ENCODE measurements at regions not wholly inside any gene's neighbourhood (a gene's known extent, or its start where the extent isn't known, plus 50 kb on each side); places are given as distances from the start of the nearest gene placed in this dataset.

- ChIA-PET CTCF (no interaction called here), POLR2A (no interaction called here)
- Mint-ChIP-seq H3K9me3 (peaks cover 2% of the 10 kb centered on the region), H3K36me3 (ENCODE audit: low read depth) (no peaks in the 10 kb centered on the region), H3K27me3 (no peaks in the 10 kb centered on the region), H3K4me3 (no peak overlapping the region), H3K4me1 (ENCODE audit: low read depth) (no peaks in the 10 kb centered on the region), H3K27ac (no peak overlapping the region)
- Histone ChIP-seq H3K4me1 (ENCODE audit: insufficient read depth, low read length) (no peaks in the 10 kb centered on the region), H3K27me3 (ENCODE audit: control insufficient read depth in 1 of 2, insufficient read depth in 2 of 2, low read length in 2 of 2) (no peaks in the 10 kb centered on the region), H3K4me3 (ENCODE audit: low read length) (no peak overlapping the region), H3K36me3 (ENCODE audit: insufficient read depth, low read length) (no peaks in the 10 kb centered on the region), H3K27ac (ENCODE audit: low read depth in 1 of 2, low read length in 2 of 2) (no peak overlapping the region), H3K9me3 (ENCODE audit: control insufficient read depth in 1 of 2, insufficient read depth in 1 of 2, low read length in 2 of 2) (peaks cover 0 to 8% of the 10 kb centered on the region in 2 experiments)
- DNase-seq (no peak), ATAC-seq (ENCODE audit: poor library complexity) (no peak)
- no peak for TF ChIP-seq CTCF (IDR thresholded peaks at IDR 0.05)
- intact Hi-C loops (cut with DNase I, micrococcal nuclease), result no loop called here
These were observed 2330.1 kb downstream of the PCDH9 start for GRCh38 chr13:64900039-64900438.

DNA sequence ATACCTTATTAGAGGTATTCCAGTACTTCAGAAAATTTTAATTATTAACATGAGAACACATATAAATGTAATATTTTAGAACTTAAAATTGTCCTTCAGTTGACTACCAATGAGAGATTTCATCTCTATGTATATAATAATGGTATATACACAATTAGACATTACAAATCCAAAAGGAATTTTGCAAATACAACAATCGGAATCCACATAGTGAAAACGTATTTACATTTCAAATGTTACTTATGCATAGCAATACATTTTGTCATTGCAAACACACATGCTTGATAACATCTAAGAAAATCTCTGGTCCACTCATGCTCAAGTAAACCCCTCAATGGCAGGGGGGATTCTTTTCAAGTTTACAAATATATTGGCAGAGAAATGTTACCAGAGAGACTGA, 2345.2 kb downstream of the PCDH9 start:
- H3K9me3 Mint-ChIP-seq, result peaks cover 14% of the 10 kb centered on the region
- no peak overlapping the region for H3K4me3 ChIP-seq (ENCODE audit: low read length)
- no peak for TF ChIP-seq CTCF (IDR thresholded peaks at IDR 0.05)
- H3K27ac Mint-ChIP-seq, result no peak overlapping the region
- H3K4me1 Mint-ChIP-seq (ENCODE audit: low read depth), result no peaks in the 10 kb centered on the region
- peaks cover 0 to 3% of the 10 kb centered on the region in 2 experiments for H3K9me3 ChIP-seq (ENCODE audit: control insufficient read depth in 1 of 2, insufficient read depth in 1 of 2, low read length in 2 of 2)
- ATAC-seq (ENCODE audit: poor library complexity) (no peak), DNase-seq (no peak)
- no peak overlapping the region for H3K4me3 Mint-ChIP-seq
- ChIA-PET POLR2A (no interaction called here), CTCF (no interaction called here)
- intact Hi-C loops (cut with DNase I, micrococcal nuclease), result no loop called here
- H3K27me3 Mint-ChIP-seq, result no peaks in the 10 kb centered on the region
- H3K36me3 ChIP-seq (ENCODE audit: insufficient read depth, low read length), result no peaks in the 10 kb centered on the region
- H3K27ac ChIP-seq (ENCODE audit: low read depth in 1 of 2, low read length in 2 of 2), result no peak overlapping the region
- no peaks in the 10 kb centered on the region for H3K36me3 Mint-ChIP-seq (ENCODE audit: low read depth)
- H3K27me3 ChIP-seq (ENCODE audit: control insufficient read depth in 1 of 2, insufficient read depth in 2 of 2, low read length in 2 of 2), result no peaks in the 10 kb centered on the region
- H3K4me1 ChIP-seq (ENCODE audit: insufficient read depth, low read length), result no peaks in the 10 kb centered on the region

DNA sequence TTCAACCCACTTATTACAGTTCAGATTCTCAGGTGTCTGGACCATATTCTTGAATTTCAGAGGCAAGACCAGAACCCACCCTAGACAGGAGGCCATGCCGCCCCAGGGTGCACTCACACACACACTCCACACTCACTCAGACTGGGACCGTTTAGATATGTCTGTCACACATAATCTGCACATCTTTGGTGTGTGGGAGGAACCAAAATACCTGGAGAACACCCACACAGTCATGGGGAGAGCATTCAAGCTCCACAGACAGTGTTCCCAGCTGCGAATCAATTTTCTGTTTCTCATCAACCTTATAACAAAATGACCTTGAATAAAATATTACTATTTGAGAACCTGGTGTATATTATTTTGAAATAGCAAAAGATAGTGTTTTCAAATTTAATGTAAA, 2353.0 kb downstream of the PCDH9 start:
- TF ChIP-seq CTCF (IDR thresholded peaks at IDR 0.05), result no peak
- Histone ChIP-seq H3K9me3 (ENCODE audit: control insufficient read depth in 1 of 2, insufficient read depth in 1 of 2, low read length in 2 of 2) (peaks cover 0 to 3% of the 10 kb centered on the region in 2 experiments), H3K4me3 (ENCODE audit: low read length) (no peak overlapping the region), H3K36me3 (ENCODE audit: insufficient read depth, low read length) (no peaks in the 10 kb centered on the region), H3K4me1 (ENCODE audit: insufficient read depth, low read length) (no peaks in the 10 kb centered on the region), H3K27me3 (ENCODE audit: control insufficient read depth in 1 of 2, insufficient read depth in 2 of 2, low read length in 2 of 2) (no peaks in the 10 kb centered on the region), H3K27ac (ENCODE audit: low read depth in 1 of 2, low read length in 2 of 2) (no peak overlapping the region)
- ATAC-seq (ENCODE audit: poor library complexity), result no peak
- Mint-ChIP-seq H3K4me3 (no peak overlapping the region), H3K9me3 (peaks cover 8% of the 10 kb centered on the region), H3K27me3 (no peaks in the 10 kb centered on the region), H3K36me3 (ENCODE audit: low read depth) (no peaks in the 10 kb centered on the region), H3K27ac (no peak overlapping the region), H3K4me1 (ENCODE audit: low read depth) (no peaks in the 10 kb centered on the region)
- DNase-seq, result no peak
- ChIA-PET POLR2A (no interaction called here), CTCF (no interaction called here)
- intact Hi-C loops (cut with DNase I, micrococcal nuclease), result no loop called here
